Posterior cingulate gyrus (tissue), 11 donors: ENCODE measurements at regions not wholly inside any gene's neighbourhood (a gene's known extent, or its start where the extent isn't known, plus 50 kb on each side); places are given as distances from the start of the nearest gene placed in this dataset.
A peak's percentile ranks its signal among the peaks of the same experiment; 100 is the strongest.
"Not testable (repeated sequence)": the region's sequence is repeated elsewhere in the genome, so short reads cannot be mapped to it uniquely, and the experiment has no call there.

Source experiments
- DNase-seq, 10 donors: peaks; one replicate each; pipeline versions ENCODE4 v3.0.0 to v3.0.0-alpha.2; 2020 to 2021; ENCODE audit warnings: mixed read lengths in 3 of 10
- intact Hi-C: fragments of 100-400 bp; cut with DNase I; formaldehyde crosslinking; loops from one replicate; pipeline ENCODE4 v1.15.1; 2023

- DNase-seq, result no peak
- intact Hi-C loops, result no loop called here
Measured at GRCh38 chr2:173544641-173545363, 190.1 kb downstream of the CDCA7 start.

GRCh38 chr2:173545364-173545763, 190.7 kb downstream of the CDCA7 start:
- intact Hi-C loops, result no loop called here
- no peak for DNase-seq

DNA sequence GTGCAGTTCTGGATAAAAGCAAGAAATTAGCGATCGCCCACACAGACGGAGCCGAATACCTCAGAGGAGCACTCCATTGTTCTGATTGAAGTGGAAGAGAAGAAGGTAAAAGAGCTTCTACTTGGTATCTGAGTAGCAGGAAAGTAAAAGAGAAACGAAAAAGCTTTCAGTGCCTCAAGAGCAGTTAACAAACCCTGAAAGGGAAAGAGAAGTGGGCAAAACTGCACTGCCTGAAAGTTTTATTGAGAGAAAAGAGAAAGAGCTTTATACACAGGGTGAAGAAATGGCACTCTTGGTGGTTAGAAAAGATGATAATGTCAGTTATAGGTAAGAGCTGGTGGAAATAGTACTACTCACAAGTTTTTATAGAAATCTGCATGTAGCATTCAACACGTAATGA, 192.8 kb downstream of the CDCA7 start:
- no peak for DNase-seq
- intact Hi-C loops, result no loop called here

- intact Hi-C loops, result no loop called here
Measured at GRCh38 chr2:173550143-173550542, 195.5 kb downstream of the CDCA7 start.

DNA sequence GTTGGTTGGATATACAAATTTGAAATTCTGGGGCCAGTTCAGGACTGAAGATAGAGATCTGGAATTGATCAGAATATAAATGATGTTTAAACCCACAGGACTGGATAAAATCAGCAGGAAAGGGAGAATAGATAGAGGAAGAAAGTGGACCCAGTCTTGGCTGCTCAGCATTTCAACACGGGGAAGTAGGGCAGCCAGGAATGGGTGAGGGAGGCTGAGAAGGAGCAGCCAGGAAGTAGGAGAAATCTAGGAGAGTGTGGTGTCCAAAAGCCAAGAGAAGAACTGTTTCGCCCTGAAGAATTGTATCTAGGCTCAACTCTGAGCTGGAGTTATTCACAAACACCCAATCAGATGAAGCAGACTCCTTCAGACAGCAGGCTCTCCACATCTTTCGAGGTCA, 197.9 kb downstream of the CDCA7 start:
- intact Hi-C loops, result no loop called here
- no peak for DNase-seq

More at GRCh38 chr2:173550143-173550542, 195.5 kb downstream of the CDCA7 start:
- DNase-seq, result no peak

- DNase-seq, result no peak
- intact Hi-C loops, result no loop called here
Measured at GRCh38 chr2:173553593-173553992, 198.9 kb downstream of the CDCA7 start.

DNA sequence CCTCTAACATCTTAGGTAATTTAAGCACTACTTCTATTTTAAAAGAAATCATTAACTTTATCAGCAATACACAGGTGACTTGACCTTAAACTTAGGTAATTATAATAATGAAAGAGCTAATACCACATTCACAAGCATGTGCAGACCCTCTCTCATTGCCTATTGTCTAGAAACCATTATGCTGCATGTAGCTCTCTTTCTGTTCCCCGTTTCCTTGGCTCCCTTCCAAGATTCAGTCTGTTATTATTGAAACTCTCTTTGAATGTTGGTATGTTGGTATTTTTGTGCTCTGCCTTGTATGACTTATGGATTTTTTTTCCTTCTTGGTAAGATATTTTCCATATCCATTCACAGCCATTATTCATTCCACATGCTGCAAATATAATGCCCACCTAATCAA, 201.2 kb downstream of the CDCA7 start:
- no peak for DNase-seq
- intact Hi-C loops, result no loop called here

GRCh38 chr2:173556816-173557215, 202.1 kb downstream of the CDCA7 start:
- DNase-seq, result no peak
- intact Hi-C loops, result no loop called here

DNA sequence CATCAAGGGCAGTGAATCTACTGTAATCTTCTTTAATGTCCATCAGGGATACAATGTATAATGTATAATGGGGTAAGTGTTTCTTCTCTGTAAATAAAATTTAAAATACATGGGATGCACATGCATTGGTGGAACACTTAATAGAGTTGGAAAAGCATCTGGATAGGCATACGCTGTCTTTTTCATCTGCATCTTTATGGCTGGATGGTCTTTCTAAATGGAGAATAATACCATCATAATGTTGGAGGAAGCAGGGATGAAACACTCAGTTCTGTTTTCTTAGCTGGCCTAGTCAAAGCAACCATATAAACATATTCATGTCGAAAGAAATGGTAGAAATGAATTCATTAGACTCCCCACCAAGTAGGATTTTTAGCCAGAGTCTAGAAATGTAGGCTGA, 202.8 kb downstream of the CDCA7 start:
- no peak for DNase-seq
- intact Hi-C loops, result no loop called here

GRCh38 chr2:173567493-173567892, 212.8 kb downstream of the CDCA7 start:
- DNase-seq, result no peak
- intact Hi-C loops, result no loop called here

DNA sequence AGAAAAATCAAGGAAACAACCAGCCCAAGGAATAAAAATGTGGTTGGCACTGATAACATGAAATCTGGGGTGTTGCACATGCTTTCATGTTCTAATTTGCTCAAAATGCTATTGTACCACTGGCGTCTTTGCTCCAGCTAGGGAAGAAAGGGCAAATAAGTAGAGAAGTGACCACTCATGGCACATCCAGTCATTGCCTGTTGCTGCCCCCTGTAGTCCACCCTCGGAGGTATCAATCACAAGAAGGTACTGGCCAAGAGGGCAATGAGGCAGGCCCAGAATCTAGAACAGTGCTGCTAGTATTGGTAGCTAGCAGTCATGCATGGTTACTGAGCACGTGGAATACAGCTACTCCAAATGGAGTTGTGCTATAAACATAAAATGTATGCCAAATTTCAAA, 213.4 kb downstream of the CDCA7 start:
- intact Hi-C loops, result no loop called here

DNA sequence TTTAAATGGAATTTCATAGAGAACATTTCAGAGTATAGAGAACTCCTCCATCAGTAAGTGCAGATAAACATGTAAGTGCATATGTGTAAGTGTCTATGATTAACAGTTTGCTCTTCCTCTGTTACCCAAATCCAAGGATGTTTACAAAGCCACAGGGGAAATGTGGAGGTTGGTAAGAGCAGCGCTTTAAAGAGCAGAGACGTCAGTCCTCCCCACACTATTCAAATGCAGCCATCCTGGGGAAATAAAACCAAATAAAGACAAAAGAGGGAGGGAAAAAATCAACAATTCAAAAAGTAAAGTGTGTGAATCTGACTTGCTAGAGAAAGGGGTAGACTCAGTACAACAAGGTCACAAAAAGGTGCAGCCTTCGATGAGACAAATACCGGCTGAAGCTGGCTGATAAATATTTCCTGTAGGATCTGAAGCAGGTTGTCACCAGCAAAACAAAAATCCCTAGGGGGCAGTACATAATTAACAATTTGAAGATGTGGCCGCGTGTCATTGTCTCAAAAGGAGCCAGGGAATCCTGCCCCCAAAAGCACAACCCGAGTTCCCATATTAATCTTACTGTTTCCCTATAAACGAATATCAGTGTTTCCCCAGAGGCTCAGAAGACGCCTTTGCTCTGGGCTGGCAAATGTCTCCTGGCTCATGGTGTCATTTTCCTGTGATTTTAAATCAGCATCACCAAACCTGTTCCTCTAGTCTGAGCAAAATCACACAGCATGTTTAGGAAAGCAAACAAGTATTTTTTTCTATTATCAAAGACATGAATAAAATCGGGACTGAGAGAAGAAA, 216.5 kb downstream of the CDCA7 start:
- peak in 2 of 10 donors; percentile 6 to 8 for DNase-seq

More for the DNA sequence above, 213.4 kb downstream of the CDCA7 start:
- no peak for DNase-seq

DNA sequence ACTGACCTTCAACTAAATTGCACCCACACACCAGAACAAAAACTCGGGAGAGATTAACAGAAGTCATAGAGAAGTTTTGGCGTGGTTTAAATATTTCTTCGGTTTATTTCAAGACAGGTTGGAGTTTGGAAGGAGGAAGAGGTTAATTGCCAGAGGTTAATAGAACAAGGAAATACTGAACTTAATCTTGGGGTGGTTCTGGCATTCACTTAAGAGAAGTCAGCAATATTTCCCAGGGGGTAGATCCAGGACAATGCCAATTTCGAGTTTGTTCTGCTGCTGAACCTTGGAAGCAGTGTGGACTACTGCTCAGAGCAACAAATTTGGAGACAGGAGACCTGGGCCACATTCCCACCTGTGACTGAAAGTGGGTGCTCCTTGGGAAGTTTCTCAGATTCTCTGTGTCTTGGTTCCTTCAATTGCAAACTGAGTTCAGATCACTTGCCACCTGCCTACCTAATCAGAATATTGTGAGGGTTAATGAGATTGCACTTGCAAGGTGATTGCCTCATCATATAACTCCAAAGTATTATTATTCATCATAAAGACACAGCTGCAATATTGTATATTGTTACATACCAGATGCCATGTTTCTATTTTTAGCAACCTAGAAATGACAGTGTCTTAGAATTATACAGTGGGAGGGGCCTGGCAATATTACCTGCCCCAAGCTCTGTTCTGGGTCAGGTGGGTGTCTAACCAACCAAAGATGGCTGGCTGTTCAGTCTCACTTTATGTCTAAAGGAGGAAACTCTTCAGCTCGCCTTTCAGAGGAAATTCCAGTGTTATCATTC, 217.4 kb downstream of the CDCA7 start:
- intact Hi-C loops, result loop anchor here (5.0 kb wide), 2 partner anchors 470 to 770 kb away; no protein-coding TSS in a partner anchor
- no peak for DNase-seq

More for the DNA sequence above, 216.5 kb downstream of the CDCA7 start:
- intact Hi-C loops, result loop anchor here (5.0 kb wide), 2 partner anchors 471 to 771 kb away; no protein-coding TSS in a partner anchor

- intact Hi-C loops, result loop anchor here (5.0 kb wide), 2 partner anchors 469 to 769 kb away; no protein-coding TSS in a partner anchor
- DNase-seq, result no peak
Measured at GRCh38 chr2:173572848-173573247, 218.2 kb downstream of the CDCA7 start.

GRCh38 chr2:173573782-173574181, 219.1 kb downstream of the CDCA7 start:
- intact Hi-C loops, result loop anchor here (5.0 kb wide), 2 partner anchors 469 to 769 kb away; no protein-coding TSS in a partner anchor
- not testable (repeated sequence) for DNase-seq

- no peak for DNase-seq
- intact Hi-C loops, result loop anchor here (5.0 kb wide), 2 partner anchors 468 to 768 kb away; no protein-coding TSS in a partner anchor
Measured at GRCh38 chr2:173574324-173575112, 219.8 kb downstream of the CDCA7 start.

- no peak for DNase-seq
Measured at GRCh38 chr2:173578404-173579107, 223.9 kb downstream of the CDCA7 start.

GRCh38 chr2:173580351-173580750, 225.7 kb downstream of the CDCA7 start:
- no peak for DNase-seq
- intact Hi-C loops, result no loop called here

More at GRCh38 chr2:173578404-173579107, 223.9 kb downstream of the CDCA7 start:
- intact Hi-C loops, result no loop called here

DNA sequence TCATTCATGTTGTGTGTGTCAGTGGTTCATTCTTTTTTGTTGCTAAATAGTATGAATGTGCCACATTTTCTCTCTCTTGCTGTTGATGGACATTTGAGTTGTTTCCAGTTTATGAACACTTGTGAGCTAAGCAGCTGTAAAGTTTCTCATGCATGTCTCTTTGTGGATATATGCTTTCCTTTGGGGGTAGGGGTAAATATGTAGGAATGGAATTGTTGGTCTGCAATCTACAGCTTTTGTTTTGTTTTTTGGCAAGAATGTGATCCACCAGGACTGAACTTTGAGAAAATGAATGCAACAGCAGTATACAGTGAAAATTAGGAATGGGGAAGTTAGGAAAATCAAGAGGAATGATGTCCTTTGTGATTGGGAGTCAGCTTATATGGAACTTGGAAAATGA, 226.3 kb downstream of the CDCA7 start:
- intact Hi-C loops, result no loop called here
- DNase-seq, result no peak
